NCI-H1694 (cell line): ENCODE measurements at regions not wholly inside any gene's neighbourhood (a gene's known extent, or its start where the extent isn't known, plus 50 kb on each side); places are given as distances from the start of the nearest gene placed in this dataset.
"Not testable (repeated sequence)": the region's sequence is repeated elsewhere in the genome, so short reads cannot be mapped to it uniquely, and the experiment has no call there.

Experiments
- DNase-seq: peaks from one replicate; lab custom pipeline; 2025; lab: John Stamatoyannopoulos, UW

GRCh38 chr5:96128204-96128864 is 166.7 kb upstream of the ELL2 start:
- DNase-seq, result no peak

GRCh38 chr5:96127538-96127937 is 165.9 kb upstream of the ELL2 start:
- DNase-seq, result no peak

- no peak for DNase-seq
Observed at GRCh38 chr5:96125231-96125891, 163.7 kb upstream of the ELL2 start.

GRCh38 chr5:96124589-96124988 is 162.9 kb upstream of the ELL2 start:
- DNase-seq, result no peak

DNA sequence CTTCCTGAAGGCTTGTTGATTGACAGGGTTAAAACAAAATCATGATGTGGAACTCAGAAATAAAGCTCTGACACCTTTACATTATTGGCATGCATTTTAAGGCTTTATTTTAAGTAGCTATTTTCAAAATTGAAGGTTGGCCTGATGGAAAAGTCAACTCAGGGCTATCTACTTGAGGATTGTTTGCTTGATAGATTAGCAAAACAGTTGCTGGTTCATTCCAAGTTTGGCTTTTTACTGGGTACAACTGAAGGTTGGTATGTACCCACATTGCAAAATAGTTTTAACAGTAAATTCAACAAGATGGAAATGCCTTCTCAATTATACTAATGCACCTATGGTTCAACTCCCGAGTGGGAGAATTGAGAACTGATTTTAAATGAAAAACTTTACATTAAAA is 161.8 kb upstream of the ELL2 start:
- DNase-seq, result no peak

- DNase-seq, result no peak
Observed at GRCh38 chr5:96121364-96121763, 159.7 kb upstream of the ELL2 start.

DNA sequence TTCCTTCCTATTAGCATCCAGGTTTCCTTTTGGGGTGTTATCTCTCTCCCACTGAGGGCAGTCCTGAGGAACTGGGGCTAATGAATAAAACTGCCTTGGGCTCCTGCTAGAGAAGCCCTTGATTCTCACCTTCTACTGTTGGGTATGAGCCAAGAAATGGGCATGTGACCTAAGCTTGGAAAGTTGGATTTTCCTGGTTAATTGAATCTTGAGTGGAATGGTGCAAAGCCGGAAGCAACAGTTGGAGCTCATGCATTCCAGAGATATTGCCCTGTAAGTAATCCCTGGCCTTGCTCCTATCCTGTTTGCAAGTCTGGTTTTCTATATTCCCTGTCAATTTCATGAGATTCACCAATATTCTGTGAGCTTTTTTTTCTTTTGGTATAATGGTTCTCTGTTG is 158.5 kb upstream of the ELL2 start:
- DNase-seq, result no peak

DNA sequence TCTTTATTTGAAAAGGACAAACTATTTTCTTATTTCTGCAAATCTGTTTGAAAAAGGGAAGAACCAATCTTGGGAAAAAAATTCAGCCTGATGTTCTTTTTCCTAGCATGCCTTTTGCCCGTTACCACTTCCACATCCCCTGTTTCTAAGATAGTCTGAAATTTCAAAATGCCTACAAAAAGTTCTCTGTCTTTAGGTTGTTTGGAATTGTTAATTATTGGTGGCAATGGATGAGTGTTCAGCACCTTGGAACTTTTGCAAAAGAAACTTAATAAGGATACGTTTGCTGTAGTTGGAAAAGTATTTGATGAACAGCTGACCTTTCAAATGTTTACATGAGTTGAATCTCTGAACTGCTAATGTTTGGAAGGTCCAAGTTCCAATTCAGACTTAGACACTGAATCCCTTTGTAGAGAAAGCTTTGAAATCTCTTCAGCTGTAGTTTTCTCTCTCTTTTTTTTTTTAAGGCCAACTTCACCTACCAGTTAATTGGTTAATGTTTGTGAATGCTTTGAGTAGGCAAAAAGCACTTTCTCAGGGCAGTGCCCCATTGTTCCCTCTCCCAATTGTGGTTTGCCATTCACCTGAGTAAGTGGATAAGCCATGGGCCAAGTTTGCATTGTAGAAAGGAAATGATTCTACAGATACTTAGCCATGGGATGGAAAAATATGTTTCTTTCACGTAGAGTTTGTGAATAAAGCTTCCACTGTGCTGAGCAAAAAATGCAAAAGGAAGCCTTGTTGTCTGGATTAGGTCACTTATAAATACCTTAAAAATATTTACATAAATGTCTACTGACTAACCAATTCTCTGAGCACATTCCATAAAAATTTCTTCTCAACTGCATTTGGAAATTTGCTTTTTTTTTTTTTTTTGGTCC is 156.4 kb upstream of the ELL2 start:
- DNase-seq, result no peak

DNA sequence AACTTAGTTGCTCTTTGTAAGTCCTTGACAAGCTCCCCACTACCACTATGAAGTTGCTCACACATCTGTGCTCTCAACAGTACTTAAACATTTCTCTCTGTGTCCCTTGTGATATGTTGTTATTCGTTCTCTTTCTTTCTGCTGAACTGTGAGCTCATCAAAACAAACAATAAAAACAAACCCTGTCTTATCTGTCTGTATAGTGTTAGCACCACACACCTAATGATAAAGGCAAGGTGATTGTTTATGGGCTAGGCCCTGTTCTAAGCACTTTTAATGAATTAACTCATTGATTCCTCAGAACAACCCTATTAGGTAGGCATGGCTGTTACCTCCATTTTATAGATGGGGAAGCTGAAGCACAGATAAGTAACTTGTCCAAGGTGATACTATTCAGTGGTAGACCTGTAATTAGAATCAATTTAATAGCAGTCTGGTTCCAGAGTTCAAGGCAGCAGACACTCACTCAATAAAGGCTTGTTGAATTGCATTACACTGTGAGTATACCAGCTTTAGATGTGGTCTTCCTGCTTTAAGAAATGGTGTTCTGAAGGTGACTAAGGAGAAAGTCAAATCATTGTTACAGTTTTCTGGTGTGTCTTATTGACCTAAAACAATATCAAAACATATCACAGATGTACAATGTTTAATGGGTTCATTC is 153.6 kb upstream of the ELL2 start:
- DNase-seq, result no peak

- DNase-seq, result no peak
Observed at GRCh38 chr5:96114736-96115135, 153.1 kb upstream of the ELL2 start.

- no peak for DNase-seq
Observed at GRCh38 chr5:96113170-96113939, 151.7 kb upstream of the ELL2 start.

DNA sequence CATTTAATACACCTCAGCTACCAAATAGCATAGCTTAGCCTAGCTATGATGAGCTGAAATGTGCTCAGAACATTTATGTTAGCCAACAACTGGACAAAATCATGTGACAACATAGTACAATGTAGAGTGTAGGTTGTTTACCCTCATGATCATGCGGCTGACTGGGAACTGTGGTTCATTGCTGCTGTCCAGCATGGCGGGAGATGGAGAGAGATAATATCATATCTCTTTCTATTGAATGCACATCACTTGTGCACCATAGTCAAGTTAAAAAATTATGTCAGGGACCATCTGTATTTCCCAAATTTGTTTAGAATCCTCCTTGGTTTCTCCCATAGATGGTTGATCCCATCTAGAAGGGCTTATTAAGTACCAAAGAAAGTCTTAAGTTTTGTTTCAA is 151.1 kb upstream of the ELL2 start:
- DNase-seq, result no peak

DNA sequence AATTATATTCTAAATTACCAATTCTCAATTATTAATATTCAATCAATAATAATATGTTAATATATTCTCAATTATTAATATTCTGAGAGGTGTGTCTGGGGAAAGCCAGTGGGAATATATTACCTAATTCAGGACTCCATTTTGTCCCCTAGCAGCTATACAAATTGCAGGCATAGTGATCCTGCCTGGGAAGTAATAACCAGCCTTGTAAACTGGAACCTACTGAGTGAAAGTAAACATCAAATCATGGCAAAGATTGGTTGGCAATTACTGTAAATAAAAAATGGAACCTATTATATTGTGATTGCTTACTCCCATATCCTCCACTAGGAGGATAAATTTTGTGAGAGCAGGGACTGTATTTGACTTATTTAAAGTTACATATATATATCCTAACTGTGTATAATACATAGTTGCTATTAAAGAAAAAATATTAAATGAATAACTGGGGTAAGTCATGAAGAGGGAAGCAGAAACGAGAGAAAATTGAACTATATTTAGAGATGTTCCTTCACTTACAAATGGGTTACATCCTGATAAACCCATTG is 150.5 kb upstream of the ELL2 start:
- DNase-seq, result no peak

- DNase-seq, result no peak
Observed at GRCh38 chr5:96111080-96111756, 149.6 kb upstream of the ELL2 start.

DNA sequence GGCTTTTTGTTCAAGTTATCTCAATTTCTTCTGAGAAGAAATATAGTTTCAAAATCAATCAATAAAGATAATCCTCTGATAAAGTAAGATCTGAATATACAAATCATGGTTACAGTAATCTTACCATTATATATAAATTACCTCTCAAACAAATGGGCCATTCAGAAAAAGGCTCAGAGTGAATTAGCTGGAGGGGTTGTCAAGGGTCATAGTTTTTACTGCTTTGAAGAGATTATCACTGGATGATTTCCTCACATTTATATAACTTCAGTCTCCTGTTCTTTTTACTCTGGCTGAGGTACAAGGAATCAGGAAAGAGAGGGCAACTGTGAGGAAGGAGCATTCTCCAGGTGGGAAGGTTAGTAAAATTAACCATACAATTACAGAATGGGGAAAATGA is 148.6 kb upstream of the ELL2 start:
- no peak for DNase-seq

GRCh38 chr5:96108629-96109028 is 147.0 kb upstream of the ELL2 start:
- not testable (repeated sequence) for DNase-seq

DNA sequence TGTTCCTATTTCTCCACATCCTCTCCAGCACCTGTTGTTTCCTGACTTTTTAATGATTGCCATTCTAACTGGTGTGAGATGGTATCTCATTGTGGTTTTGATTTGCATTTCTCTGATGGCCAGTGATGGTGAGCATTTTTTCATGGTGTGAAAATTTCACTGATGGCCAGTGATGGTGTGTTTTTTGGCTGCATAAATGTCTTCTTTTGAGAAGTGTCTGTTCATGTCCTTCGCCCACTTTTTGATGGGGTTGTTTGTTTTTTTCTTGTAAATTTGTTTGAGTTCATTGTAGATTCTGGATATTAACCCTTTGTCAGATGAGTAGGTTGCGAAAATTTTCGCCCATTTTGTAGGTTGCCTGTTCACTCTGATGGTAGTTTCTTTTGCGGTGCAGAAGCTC is 142.2 kb upstream of the ELL2 start:
- DNase-seq, result not testable (repeated sequence)

DNA sequence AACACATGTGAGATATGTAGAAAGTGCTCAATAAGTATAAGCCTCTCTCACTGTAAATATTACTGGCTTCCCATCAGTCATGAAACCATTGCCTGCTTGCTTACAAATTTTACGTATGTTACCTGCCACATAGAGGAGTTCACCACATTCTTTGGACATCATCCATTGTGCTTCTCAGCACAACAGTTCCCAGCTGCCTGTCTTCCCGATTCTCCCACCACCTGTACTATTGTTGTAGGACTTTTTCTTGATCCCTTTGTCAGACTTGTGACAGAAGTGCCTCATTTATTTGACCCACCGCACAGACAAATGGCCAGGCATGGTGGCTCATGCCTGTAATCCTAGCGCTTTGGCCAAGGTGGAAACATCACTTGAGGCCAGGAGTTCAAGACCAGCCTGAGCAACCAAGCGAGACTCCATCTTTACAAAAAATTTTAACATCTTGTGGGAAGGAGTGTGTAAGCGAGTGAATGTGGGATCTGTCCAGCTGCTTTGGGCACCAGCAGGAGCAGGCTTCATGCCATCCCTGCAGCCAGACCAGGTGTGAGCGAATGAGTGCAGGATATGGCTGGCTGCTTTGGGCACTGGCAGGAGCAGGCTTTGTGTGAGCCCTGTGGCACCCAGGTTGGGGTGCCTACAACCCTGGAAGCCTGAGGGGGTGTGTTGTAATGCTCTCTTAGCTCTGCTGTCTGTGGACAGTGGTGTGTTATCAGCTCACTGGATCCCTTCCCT is 139.9 kb upstream of the ELL2 start:
- DNase-seq, result no peak

DNA sequence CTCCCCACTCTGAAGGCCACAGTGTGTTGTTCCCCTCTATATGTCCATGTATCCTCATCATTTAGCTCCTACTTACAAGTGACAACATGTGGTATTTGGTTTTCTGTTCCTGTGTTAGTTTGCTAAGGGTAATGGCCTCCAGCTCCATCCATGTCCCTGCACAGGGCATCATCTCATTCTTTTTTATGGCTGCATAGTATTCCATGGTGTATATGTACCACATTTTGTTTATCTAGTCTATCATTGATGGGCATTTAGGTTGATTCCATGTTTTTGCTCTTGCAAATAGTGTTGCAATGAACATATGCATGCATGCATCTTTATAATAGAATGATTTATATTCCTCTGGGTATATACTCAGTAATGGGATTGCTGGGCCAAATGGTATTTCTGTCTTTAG is 135.8 kb upstream of the ELL2 start:
- not testable (repeated sequence) for DNase-seq

DNA sequence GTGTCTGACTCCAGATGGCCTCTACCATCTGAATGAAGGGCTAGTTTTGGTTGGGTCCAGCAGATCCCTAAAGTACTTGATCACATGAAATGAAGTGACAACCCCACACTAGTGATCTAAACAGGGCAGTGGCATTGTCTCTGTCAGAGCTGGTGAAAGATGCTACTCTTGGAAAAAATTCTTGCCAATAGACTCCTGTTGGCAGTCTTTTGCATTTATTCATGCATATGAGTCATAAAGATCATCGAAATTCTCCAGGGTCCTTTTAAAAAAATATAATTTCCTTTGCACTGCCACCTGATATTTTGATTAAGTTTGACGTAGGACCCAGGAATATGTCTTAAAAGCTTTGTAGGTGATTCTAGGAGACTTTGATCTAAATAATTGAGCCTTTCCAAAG is 135.1 kb upstream of the ELL2 start:
- no peak for DNase-seq
